Keratinocyte (primary cell): ENCODE measurements at regions not wholly inside any gene's neighbourhood (a gene's known extent, or its start where the extent isn't known, plus 50 kb on each side); places are given as distances from the start of the nearest gene placed in this dataset.

Experiments used
- DNase-seq: peaks from one replicate; pipeline ENCODE4 v3.0.0-alpha.2; 2011; ENCODE audit warnings: low read depth, missing footprints, low spot score
- FAIRE-seq: peaks from 2 replicates; lab custom pipeline; 2011; peaks lifted over from hg19 to GRCh38; lab: Jason Lieb, UNC
- H2AFZ ChIP-seq: 2 replicates; pipeline ENCODE4 v1.6.0; 2012; ENCODE audit warnings: low read length, control low read depth, inconsistent platforms; ENCODE audit not compliant: control insufficient read depth
- H3K27ac ChIP-seq: 2 replicates; pipeline ENCODE4 v1.5.1; 2011; ENCODE audit warnings: low read length; ENCODE audit not compliant: control insufficient read depth, insufficient read depth
- H3K27me3 ChIP-seq: 3 replicates; pipeline ENCODE4 v1.6.0; 2011; ENCODE audit warnings: low read length; ENCODE audit not compliant: control insufficient read depth, insufficient read depth; ENCODE audit errors: extremely low read depth
- H3K36me3 ChIP-seq, 2 experiments: 2 replicates in 1 of 2; 3 replicates in 1 of 2; pipeline ENCODE4 v1.5.1; 2011; ENCODE audit warnings: low read length in 2 of 2, mild to moderate bottlenecking in 1 of 2; ENCODE audit not compliant: control insufficient read depth in 2 of 2, insufficient read depth in 2 of 2; ENCODE audit errors: extremely low read depth in 1 of 2
- H3K4me1 ChIP-seq: 3 replicates; pipeline ENCODE4 v1.5.1; 2011; ENCODE audit warnings: low read length; ENCODE audit not compliant: control insufficient read depth, insufficient read depth; ENCODE audit errors: extremely low read depth
- H3K4me2 ChIP-seq: 3 replicates; pipeline ENCODE4 v1.6.0; 2011; ENCODE audit warnings: low read depth, low read length; ENCODE audit not compliant: control insufficient read depth, insufficient read depth; ENCODE audit errors: extremely low read depth
- H3K4me3 ChIP-seq, 3 experiments: fragments of 200-600 bp in 1 of 3; sonication (generic) in 1 of 3; 2 replicates in 2 of 3; 3 replicates in 1 of 3; pipeline ENCODE4 v1.5.1; 2011 to 2016; ENCODE audit warnings: low read length in 3 of 3, mild to moderate bottlenecking in 3 of 3, control low read depth in 2 of 3, inconsistent platforms in 1 of 3, low read depth in 1 of 3, mixed read lengths in 1 of 3, mixed run types in 1 of 3, moderate library complexity in 1 of 3; ENCODE audit not compliant: control insufficient read depth in 2 of 3, insufficient read depth in 2 of 3; ENCODE audit errors: extremely low read depth in 1 of 3
- H3K79me2 ChIP-seq: 2 replicates; pipeline ENCODE4 v1.6.0; 2012; ENCODE audit warnings: low read length; ENCODE audit not compliant: control insufficient read depth, insufficient read depth
- H3K9ac ChIP-seq: 3 replicates; pipeline ENCODE4 v1.6.0; 2011; ENCODE audit warnings: low read length; ENCODE audit not compliant: control insufficient read depth, insufficient read depth; ENCODE audit errors: extremely low read depth
- H3K9me1 ChIP-seq: 3 replicates; pipeline ENCODE4 v1.6.0; 2011; ENCODE audit warnings: low read length; ENCODE audit not compliant: control insufficient read depth, insufficient read depth; ENCODE audit errors: extremely low read depth
- H3K9me3 ChIP-seq: 2 replicates; pipeline ENCODE4 v1.5.1; 2012; ENCODE audit warnings: low read depth, low read length; ENCODE audit not compliant: control insufficient read depth
- H4K20me1 ChIP-seq: 3 replicates; pipeline ENCODE4 v1.6.0; 2011; ENCODE audit warnings: low read length; ENCODE audit not compliant: control insufficient read depth, insufficient read depth; ENCODE audit errors: extremely low read depth
- CTCF ChIP-seq, 3 experiments: IDR thresholded peaks in 1 of 3; conservative IDR thresholded peaks in 1 of 3; optimal IDR thresholded peaks in 1 of 3; 2 replicates in 2 of 3; 3 replicates in 1 of 3; pipeline versions ENCODE3 to v1.5.1; 2011; ENCODE audit warnings: low read length in 3 of 3, mild to moderate bottlenecking in 3 of 3, moderate library complexity in 2 of 3, control low read depth in 1 of 3, inconsistent platforms in 1 of 3; ENCODE audit not compliant: insufficient read depth in 2 of 3; ENCODE audit errors: extremely low read depth in 1 of 3
- EZH2 ChIP-seq: IDR thresholded peaks from one replicate; pipeline ENCODE4 v1.6.1; 2012; ENCODE audit warnings: inconsistent platforms, mild to moderate bottlenecking, low read length, moderate library complexity
- dilution Hi-C: fragments of 300-500 bp; cut with MboI; formaldehyde crosslinking; loops from one replicate; pipeline ENCODE4 v1.7.0; 2020; ENCODE audit warnings: low sequenced_read_pairs; ENCODE audit not compliant: extremely low pct_ligation_motif_present

GRCh38 chr15:94080416-94080815 lies 150.9 kb upstream of the MCTP2 start:
- FAIRE-seq, result peak; percentile 88
- H3K4me1 ChIP-seq, result peaks cover 19% of the 10 kb centered on the region
- no peaks in the 10 kb centered on the region for H3K9me1 ChIP-seq
- H3K9ac ChIP-seq, result no peak overlapping the region
- H2AFZ ChIP-seq, result no peak overlapping the region
- H3K36me3 ChIP-seq, result no peaks in the 10 kb centered on the region
- no peaks in the 10 kb centered on the region for H4K20me1 ChIP-seq
- H3K27me3 ChIP-seq, result peaks cover 3% of the 10 kb centered on the region
- H3K79me2 ChIP-seq, result no peaks in the 10 kb centered on the region
- DNase-seq, result peak; percentile 75
- TF ChIP-seq EZH2, result no peak
- no peak for TF ChIP-seq CTCF (optimal IDR thresholded peaks at IDR 0.05 in 1 of 3, IDR thresholded peaks at IDR 0.05 in 1 of 3, conservative IDR thresholded peaks at IDR 0.05 in 1 of 3; ENCODE audit: extremely low read depth in 1 of 3, insufficient read depth in 2 of 3, low read length in 3 of 3)
- peak overlapping the region; percentile 81 for H3K4me2 ChIP-seq
- H3K9me3 ChIP-seq, result no peaks in the 10 kb centered on the region
- dilution Hi-C loops, result no loop called here
- H3K27ac ChIP-seq, result peak overlapping the region; percentile 40
- peak overlapping the region in 1 of 3 experiments; percentile 40 for H3K4me3 ChIP-seq

- Histone ChIP-seq H2AFZ (no peak overlapping the region), H3K9ac (no peak overlapping the region), H3K36me3 (no peaks in the 10 kb centered on the region), H3K4me1 (peaks cover 19% of the 10 kb centered on the region), H3K4me2 (no peak overlapping the region), H3K9me1 (no peaks in the 10 kb centered on the region), H3K79me2 (no peaks in the 10 kb centered on the region), H3K4me3 (no peak overlapping the region), H3K27me3 (peaks cover 3% of the 10 kb centered on the region), H3K9me3 (no peaks in the 10 kb centered on the region), H4K20me1 (no peaks in the 10 kb centered on the region), H3K27ac (no peak overlapping the region)
- TF ChIP-seq CTCF (optimal IDR thresholded peaks at IDR 0.05 in 1 of 3, IDR thresholded peaks at IDR 0.05 in 1 of 3, conservative IDR thresholded peaks at IDR 0.05 in 1 of 3; ENCODE audit: extremely low read depth in 1 of 3, insufficient read depth in 2 of 3, low read length in 3 of 3), result no peak
- TF ChIP-seq EZH2, result no peak
- FAIRE-seq, result no peak
- DNase-seq, result no peak
- dilution Hi-C loops, result no loop called here
Measured at GRCh38 chr15:94079968-94080367, 151.4 kb upstream of the MCTP2 start.
